Adrenal gland (tissue), 5 donors: ENCODE measurements at regions not wholly inside any gene's neighbourhood (a gene's known extent, or its start where the extent isn't known, plus 50 kb on each side); places are given as distances from the start of the nearest gene placed in this dataset.

Source experiments
- POLR2A ChIP-seq, 2 donors: fragments of 450-650 bp; IDR thresholded peaks; one replicate each; pipeline ENCODE4 v1.6.1; 2017; ENCODE audit warnings: antibody characterized with exemption in 2 of 2, mild to moderate bottlenecking in 2 of 2, moderate library complexity in 1 of 2
- TF ChIP-seq, protein P1 (sequence below), 6 experiments: fragments of 450-650 bp in 4 of 6; fragments of 200-600 bp in 2 of 6; sonication (generic) in 1 of 6; IDR thresholded peaks; 1 replicate in 5 of 6; 2 replicates in 1 of 6; pipeline versions ENCODE4 v1.5.1 to v1.8.0; 2016 to 2021; ENCODE audit warnings: antibody characterized with exemption in 6 of 6, mild to moderate bottlenecking in 2 of 6, moderate library complexity in 1 of 6
- donor health status: DM: no; HTN: no; CAD: no.

DNA sequence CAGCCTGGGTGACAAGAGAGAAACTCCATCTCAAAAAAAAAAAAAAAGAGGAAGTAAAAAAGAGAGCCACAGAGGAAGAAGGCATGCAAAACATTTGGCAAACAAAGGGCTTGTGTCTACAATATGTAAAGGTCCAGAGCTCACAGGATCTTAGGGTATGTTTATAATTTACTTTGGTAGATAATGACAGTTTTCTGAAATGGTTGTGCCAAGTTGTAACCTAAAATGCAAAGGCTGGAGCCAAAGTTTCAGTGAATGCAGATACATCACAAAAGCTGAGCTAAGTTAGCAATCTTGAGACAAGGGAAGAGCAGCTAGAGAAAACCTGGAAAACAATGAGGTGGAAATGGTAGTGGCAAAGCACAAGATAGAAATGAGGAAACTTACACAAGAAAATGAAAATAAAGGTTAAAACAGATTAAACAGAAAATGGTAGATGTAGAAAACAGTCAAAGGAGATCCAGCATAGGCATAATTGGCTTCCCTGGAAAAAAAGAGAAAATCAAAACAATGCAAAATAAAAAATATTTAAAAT, 77.5 kb upstream of the HK2 start:
- TF ChIP-seq POLR2A (IDR thresholded peaks at IDR 0.05), result no peak
- TF ChIP-seq, protein P1, sequence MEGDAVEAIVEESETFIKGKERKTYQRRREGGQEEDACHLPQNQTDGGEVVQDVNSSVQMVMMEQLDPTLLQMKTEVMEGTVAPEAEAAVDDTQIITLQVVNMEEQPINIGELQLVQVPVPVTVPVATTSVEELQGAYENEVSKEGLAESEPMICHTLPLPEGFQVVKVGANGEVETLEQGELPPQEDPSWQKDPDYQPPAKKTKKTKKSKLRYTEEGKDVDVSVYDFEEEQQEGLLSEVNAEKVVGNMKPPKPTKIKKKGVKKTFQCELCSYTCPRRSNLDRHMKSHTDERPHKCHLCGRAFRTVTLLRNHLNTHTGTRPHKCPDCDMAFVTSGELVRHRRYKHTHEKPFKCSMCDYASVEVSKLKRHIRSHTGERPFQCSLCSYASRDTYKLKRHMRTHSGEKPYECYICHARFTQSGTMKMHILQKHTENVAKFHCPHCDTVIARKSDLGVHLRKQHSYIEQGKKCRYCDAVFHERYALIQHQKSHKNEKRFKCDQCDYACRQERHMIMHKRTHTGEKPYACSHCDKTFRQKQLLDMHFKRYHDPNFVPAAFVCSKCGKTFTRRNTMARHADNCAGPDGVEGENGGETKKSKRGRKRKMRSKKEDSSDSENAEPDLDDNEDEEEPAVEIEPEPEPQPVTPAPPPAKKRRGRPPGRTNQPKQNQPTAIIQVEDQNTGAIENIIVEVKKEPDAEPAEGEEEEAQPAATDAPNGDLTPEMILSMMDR (IDR thresholded peaks at IDR 0.05), result no peak
